HCT116 (cell line): ENCODE measurements at regions not wholly inside any gene's neighbourhood (a gene's known extent, or its start where the extent isn't known, plus 50 kb on each side); places are given as distances from the start of the nearest gene placed in this dataset.

ENCODE experiments used
- ATAC-seq: fragments of 200-7000 bp; cut with Tn5 transposase; 2 replicates; pipeline ENCODE4 v1.9.1; 2020; ENCODE audit warnings: mild to moderate bottlenecking, moderate library complexity
- BruUV-seq: library from RNA; stranded (reverse); fragments of 400-500 nt; replicated peaks from 2 replicates; lab custom pipeline; 2021; lab: Mats Ljungman, UMichigan
- CTCF ChIA-PET: fragments of 300-600 bp; sonication (Branson Sonifier 250); formaldehyde crosslinking; loops from one replicate; lab custom pipeline; 2021; ENCODE audit warnings: antibody characterized with exemption; lab: Charles Lee
- POLR2A ChIA-PET: fragments of 300-600, 350-600 bp; sonication (Branson Sonifier 250); formaldehyde crosslinking; loops from one replicate; lab custom pipeline; 2021; ENCODE audit warnings: antibody characterized with exemption; lab: Charles Lee
- RAD21 ChIA-PET, 2 experiments: fragments of 300-600 bp; sonication (Branson Sonifier 250); formaldehyde crosslinking; loops; one replicate each; lab custom pipeline; 2023; ENCODE audit warnings: low total read pairs in 2 of 2; ENCODE audit not compliant: uncharacterized antibody in 2 of 2, unreplicated experiment in 2 of 2, low non-redundant PET in 1 of 2; lab: Charles Lee
- DNase-seq: peaks from one replicate; pipeline ENCODE4 v3.0.0-alpha.2; 2010; ENCODE audit warnings: low read depth, low spot score
- H2AFZ ChIP-seq: fragments of 200-600 bp; shearing (Covaris generic), sonication (generic); 2 replicates; pipeline ENCODE4 v1.6.1; 2017; ENCODE audit warnings: low read depth, mixed run types, mixed read lengths, antibody characterized with exemption, low read length; ENCODE audit not compliant: poor library complexity, severe bottlenecking
- H3K27ac ChIP-seq: 2 replicates; pipeline ENCODE4 v1.5.1; 2012; ENCODE audit warnings: low read depth, low read length
- H3K27me3 ChIP-seq: fragments of 200-600 bp; sonication (generic); 2 replicates; pipeline ENCODE4 v1.6.1; 2016; ENCODE audit warnings: mixed run types, low read length, mixed read lengths; ENCODE audit not compliant: insufficient read depth
- H3K36me3 ChIP-seq, 2 experiments: fragments of 200-500 bp in 1 of 2; fragments of 200-600 bp in 1 of 2; sonication (Bioruptor generic) in 1 of 2; sonication (generic) in 1 of 2; 2 replicates each; pipeline versions ENCODE4 v1.5.1 to v1.6.1; 2014 to 2016; ENCODE audit warnings: low read length in 2 of 2, inconsistent platforms in 1 of 2, mixed read lengths in 1 of 2, mixed run types in 1 of 2; ENCODE audit not compliant: insufficient read depth in 2 of 2, control insufficient read depth in 1 of 2
- H3K4me1 ChIP-seq, 2 experiments: fragments of 200-600 bp in 1 of 2; sonication (generic) in 1 of 2; 2 replicates each; pipeline versions ENCODE4 v1.5.1 to v1.6.1; 2012 to 2017; ENCODE audit warnings: low read length in 2 of 2, inconsistent platforms in 1 of 2, mild to moderate bottlenecking in 1 of 2, mixed read lengths in 1 of 2, mixed run types in 1 of 2, moderate library complexity in 1 of 2; ENCODE audit not compliant: insufficient read depth in 2 of 2, control insufficient read depth in 1 of 2
- H3K4me2 ChIP-seq: fragments of 200-600 bp; sonication (generic); 2 replicates; pipeline ENCODE4 v1.6.1; 2017; ENCODE audit warnings: mixed run types, low read length, mixed read lengths
- H3K4me3 ChIP-seq, 2 experiments: fragments of 200-600 bp in 1 of 2; sonication (generic) in 1 of 2; replicated peaks in 1 of 2; 2 replicates each; pipeline ENCODE4 v1.5.1; 2011 to 2016; ENCODE audit warnings: low read length in 2 of 2, control low read depth in 1 of 2, low read depth in 1 of 2, mild to moderate bottlenecking in 1 of 2, mixed read lengths in 1 of 2, mixed run types in 1 of 2
- H3K79me2 ChIP-seq: fragments of 200-600 bp; sonication (generic); 2 replicates; pipeline ENCODE4 v1.6.1; 2017; ENCODE audit warnings: mild to moderate bottlenecking, mixed run types, low read length, moderate library complexity, mixed read lengths; ENCODE audit not compliant: insufficient read depth
- H3K9ac ChIP-seq: fragments of 200-600 bp; sonication (generic); 2 replicates; pipeline ENCODE4 v1.6.1; 2016; ENCODE audit warnings: low read length, mixed read lengths
- H3K9me2 ChIP-seq: fragments of 200-600 bp; sonication (generic), shearing (Covaris generic); 2 replicates; pipeline ENCODE4 v1.6.1; 2017; ENCODE audit warnings: mixed run types, mild to moderate bottlenecking, moderate library complexity; ENCODE audit not compliant: insufficient read depth
- H3K9me3 ChIP-seq, 2 experiments: fragments of 200-500 bp in 1 of 2; fragments of 200-600 bp in 1 of 2; sonication (Bioruptor generic) in 1 of 2; sonication (generic) in 1 of 2; 2 replicates each; pipeline ENCODE4 v1.6.1; 2014 to 2017; ENCODE audit warnings: low read length in 2 of 2, mixed read lengths in 2 of 2, inconsistent platforms in 1 of 2, low read depth in 1 of 2, mild to moderate bottlenecking in 1 of 2, mixed run types in 1 of 2, moderate library complexity in 1 of 2; ENCODE audit not compliant: control insufficient read depth in 1 of 2, insufficient read depth in 1 of 2
- H4K20me1 ChIP-seq: fragments of 200-600 bp; sonication (generic), shearing (Covaris generic); 2 replicates; pipeline ENCODE4 v1.6.1; 2017; ENCODE audit warnings: mixed run types, mild to moderate bottlenecking, moderate library complexity; ENCODE audit not compliant: insufficient read depth
- CBX3 ChIP-seq: IDR thresholded peaks from 2 replicates; pipeline ENCODE4 v1.6.1; 2012; ENCODE audit warnings: low read depth
- ELF1 ChIP-seq: IDR thresholded peaks from 2 replicates; pipeline ENCODE4 v1.6.1; 2012; ENCODE audit warnings: low read depth, borderline replicate concordance
- SP1 ChIP-seq: IDR thresholded peaks from 2 replicates; pipeline ENCODE4 v1.6.1; 2012; ENCODE audit warnings: low read depth
- intact Hi-C: fragments of 100-400 bp; cut with micrococcal nuclease; formaldehyde crosslinking; loops from 2 replicates; pipeline ENCODE4 v1.10.0; 2022

DNA sequence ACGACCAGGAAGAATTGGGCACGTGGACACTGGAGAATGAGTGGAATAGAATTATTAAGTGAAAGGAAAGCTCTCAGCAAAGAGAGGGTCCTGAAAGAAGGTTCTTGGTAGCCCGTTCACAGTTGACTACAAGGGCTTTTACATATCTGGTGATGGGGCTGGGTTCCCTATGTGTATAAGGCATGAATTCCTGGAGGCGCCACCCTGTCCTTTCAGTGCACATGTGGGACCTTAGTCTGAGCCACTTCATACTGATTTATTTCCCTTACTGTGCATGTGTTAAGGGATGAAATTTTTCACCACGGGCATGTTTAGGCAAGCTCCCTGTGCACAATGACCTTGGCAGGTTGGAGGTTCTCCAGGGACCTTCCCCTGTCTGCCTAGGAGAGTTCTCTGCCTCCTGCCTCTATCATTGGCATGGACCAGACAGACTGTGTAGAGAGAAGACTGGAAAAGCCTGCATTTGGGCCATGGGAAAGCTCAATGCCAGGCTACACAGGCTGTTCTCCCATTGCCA lies 145.9 kb upstream of the ITGB1 start:
- Histone ChIP-seq H3K4me2 (no peak overlapping the region), H3K36me3 (no peaks in the 10 kb centered on the region), H3K9me3 (no peaks in the 10 kb centered on the region; a peak in 1 of 4 replicates), H3K4me3 (no peak overlapping the region), H3K27me3 (no peaks in the 10 kb centered on the region)
- ATAC-seq = no peak
- DNase-seq = no peak
- TF ChIP-seq ELF1 = no peak
- TF ChIP-seq, all 23 proteins: peak for 0
- Histone ChIP-seq H3K9me2 (no peaks in the 10 kb centered on the region), H2AFZ (no peak overlapping the region), H3K79me2 (no peaks in the 10 kb centered on the region), H3K4me1 (no peaks in the 10 kb centered on the region), H3K9ac (no peak overlapping the region), H4K20me1 (no peaks in the 10 kb centered on the region), H3K27ac (no peak overlapping the region)
- intact Hi-C loops = no loop called here
- ChIA-PET CTCF (no interaction called here), RAD21 (no interaction called here), POLR2A (no interaction called here)
- BruUV-seq = no TSS peak

DNA sequence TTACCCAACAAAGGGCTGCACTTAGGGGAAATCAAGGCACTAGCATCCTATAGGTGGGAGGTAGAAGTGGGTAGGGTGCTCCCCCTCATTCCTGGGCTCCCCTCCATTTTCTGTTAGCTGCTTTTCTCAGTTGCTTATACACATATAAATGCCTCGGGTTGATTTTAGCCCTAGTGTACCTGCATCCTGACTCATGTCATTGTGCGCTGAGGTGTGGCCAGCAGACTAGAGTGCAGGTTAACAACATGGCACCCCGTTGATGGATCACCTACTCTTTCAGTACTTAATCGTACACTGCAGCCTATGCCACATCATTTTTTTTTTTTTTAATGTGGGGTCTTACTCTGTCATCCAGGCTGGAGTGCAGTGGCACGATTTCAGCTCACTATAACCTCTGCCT lies 144.0 kb upstream of the ITGB1 start:
- BruUV-seq = no TSS peak
- H2AFZ ChIP-seq = no peak overlapping the region
- H3K79me2 ChIP-seq = no peaks in the 10 kb centered on the region
- no peaks in the 10 kb centered on the region for H3K27me3 ChIP-seq
- no peak overlapping the region for H3K4me3 ChIP-seq
- no peaks in the 10 kb centered on the region for H4K20me1 ChIP-seq
- no peak for TF ChIP-seq CBX3
- TF ChIP-seq SP1 = no peak
- TF ChIP-seq, all 23 proteins: peak for 0
- CTCF ChIA-PET = interaction anchor here (0.6 kb wide), 1 partner anchor 14 kb away, joined by 3 read pairs; no protein-coding TSS in a partner anchor
- RAD21 ChIA-PET = interaction anchor here in 1 of 2 experiments (0.6 kb wide), 1 partner anchor 73 kb away, joined by 3 read pairs; no protein-coding TSS in a partner anchor
- intact Hi-C loops = no loop called here
- Histone ChIP-seq H3K9ac (no peak overlapping the region), H3K9me2 (no peaks in the 10 kb centered on the region), H3K9me3 (no peaks in the 10 kb centered on the region; a peak in 1 of 4 replicates), H3K36me3 (no peaks in the 10 kb centered on the region), H3K27ac (no peak overlapping the region), H3K4me2 (no peak overlapping the region), H3K4me1 (no peaks in the 10 kb centered on the region)
- no peak for DNase-seq
- POLR2A ChIA-PET = no interaction called here
- ATAC-seq = no peak
